ENCODE measurements at regions not wholly inside any gene's neighbourhood (a gene's known extent, or its start where the extent isn't known, plus 50 kb on each side); places are given as distances from the start of the nearest gene placed in this dataset.

GRCh38 chr6:98498144-98498775 lies 336.1 kb upstream of the POU3F2 start:
- DNase-seq: no peak

GRCh38 chr6:98498866-98499265 lies 335.5 kb upstream of the POU3F2 start:
- no peak for DNase-seq

- DNase-seq: no peak
These were observed 320.2 kb upstream of the POU3F2 start for GRCh38 chr6:98514073-98514720.

- peak; percentile 47 for DNase-seq
These were observed 319.6 kb upstream of the POU3F2 start for GRCh38 chr6:98514796-98515195.

GRCh38 chr6:98516206-98516605 lies 318.2 kb upstream of the POU3F2 start:
- DNase-seq: no peak

- no peak for DNase-seq
These were observed 317.5 kb upstream of the POU3F2 start for GRCh38 chr6:98516866-98517265.

GRCh38 chr6:98525860-98526259 lies 308.5 kb upstream of the POU3F2 start:
- no peak for DNase-seq

- peak; percentile 60 for DNase-seq
These were observed 307.9 kb upstream of the POU3F2 start for GRCh38 chr6:98526465-98526864.

GRCh38 chr6:98529364-98529763 lies 305.0 kb upstream of the POU3F2 start:
- no peak for DNase-seq

- DNase-seq: no peak
These were observed 303.6 kb upstream of the POU3F2 start for GRCh38 chr6:98530732-98531131.

GRCh38 chr6:98532004-98532403 lies 302.4 kb upstream of the POU3F2 start:
- no peak for DNase-seq

- peak; percentile 17 for DNase-seq
These were observed 294.6 kb upstream of the POU3F2 start for GRCh38 chr6:98539741-98540140.

GRCh38 chr6:98546376-98546775 lies 288.0 kb upstream of the POU3F2 start:
- DNase-seq: no peak

- no peak for DNase-seq
These were observed 287.2 kb upstream of the POU3F2 start for GRCh38 chr6:98547151-98547550.

GRCh38 chr6:98547634-98548033 lies 286.7 kb upstream of the POU3F2 start:
- no peak for DNase-seq

- DNase-seq: no peak
These were observed 286.1 kb upstream of the POU3F2 start for GRCh38 chr6:98548301-98548700.

- DNase-seq: no peak
These were observed 274.0 kb upstream of the POU3F2 start for GRCh38 chr6:98560418-98560817.

GRCh38 chr6:98560841-98561240 lies 273.5 kb upstream of the POU3F2 start:
- no peak for DNase-seq

- no peak for DNase-seq
These were observed 268.2 kb upstream of the POU3F2 start for GRCh38 chr6:98566126-98566525.

- DNase-seq: no peak
These were observed 261.8 kb upstream of the POU3F2 start for GRCh38 chr6:98572579-98572978.

GRCh38 chr6:98574984-98575383 lies 259.4 kb upstream of the POU3F2 start:
- DNase-seq: peak; percentile 2

- DNase-seq: no peak
These were observed 257.6 kb upstream of the POU3F2 start for GRCh38 chr6:98576791-98577190.

- DNase-seq: no peak
These were observed 256.4 kb upstream of the POU3F2 start for GRCh38 chr6:98578016-98578415.

GRCh38 chr6:98579079-98579478 lies 255.3 kb upstream of the POU3F2 start:
- no peak for DNase-seq

GRCh38 chr6:98579941-98580340 lies 254.4 kb upstream of the POU3F2 start:
- no peak for DNase-seq
